H9 (cell line): ENCODE measurements at regions not wholly inside any gene's neighbourhood (a gene's known extent, or its start where the extent isn't known, plus 50 kb on each side); places are given as distances from the start of the nearest gene placed in this dataset.

Experiments
- DNase-seq: peaks from one replicate; pipeline ENCODE4 v3.0.0-alpha.2; 2017
- H2AFZ ChIP-seq: one replicate; pipeline ENCODE4 v1.6.1; 2013; ENCODE audit warnings: mild to moderate bottlenecking, low read length, control low read depth, moderate library complexity
- H2AK5ac ChIP-seq: 2 replicates; pipeline ENCODE4 v1.6.1; 2013; ENCODE audit warnings: low read length, control low read depth, mixed read lengths; ENCODE audit not compliant: insufficient read length
- H2BK120ac ChIP-seq: one replicate; pipeline ENCODE4 v1.6.1; 2013; ENCODE audit warnings: low read depth, mild to moderate bottlenecking, low read length, control low read depth, inconsistent platforms; ENCODE audit not compliant: poor library complexity, severe bottlenecking
- H2BK12ac ChIP-seq: 2 replicates; pipeline ENCODE4 v1.6.1; 2013; ENCODE audit warnings: low read length, control low read depth, mixed read lengths, low read depth; ENCODE audit not compliant: insufficient read length
- H2BK15ac ChIP-seq: 2 replicates; pipeline ENCODE4 v1.6.1; 2013; ENCODE audit warnings: low read depth, low read length, control low read depth
- H2BK20ac ChIP-seq: one replicate; pipeline ENCODE4 v1.6.1; 2013; ENCODE audit warnings: low read depth, mild to moderate bottlenecking, low read length, control low read depth, inconsistent platforms; ENCODE audit not compliant: poor library complexity, severe bottlenecking
- H2BK5ac ChIP-seq: 2 replicates; pipeline ENCODE4 v1.6.1; 2013; ENCODE audit warnings: low read length, control low read depth, mixed read lengths; ENCODE audit not compliant: insufficient read length
- H3K14ac ChIP-seq: 2 replicates; pipeline ENCODE4 v1.6.1; 2013; ENCODE audit warnings: low read length, control low read depth; ENCODE audit not compliant: insufficient read depth
- H3K18ac ChIP-seq: 2 replicates; pipeline ENCODE4 v1.6.1; 2013; ENCODE audit warnings: low read depth, mild to moderate bottlenecking, mixed read lengths, low read length, control low read depth; ENCODE audit not compliant: insufficient read length
- H3K23ac ChIP-seq: 2 replicates; pipeline ENCODE4 v1.6.1; 2013; ENCODE audit warnings: low read length, control low read depth, mixed read lengths, low read depth; ENCODE audit not compliant: insufficient read length
- H3K23me2 ChIP-seq: 2 replicates; pipeline ENCODE4 v1.6.1; 2013; ENCODE audit warnings: low read depth, mild to moderate bottlenecking, mixed read lengths, low read length, control low read depth; ENCODE audit not compliant: insufficient read length, poor library complexity, severe bottlenecking
- H3K27ac ChIP-seq: 2 replicates; pipeline ENCODE4 v1.5.1; 2013; ENCODE audit warnings: low read length, control low read depth, mixed read lengths, low read depth; ENCODE audit not compliant: insufficient read length
- H3K27me3 ChIP-seq: 2 replicates; pipeline ENCODE4 v1.6.1; 2013; ENCODE audit warnings: low read length, control low read depth, inconsistent platforms; ENCODE audit not compliant: insufficient read depth
- H3K4ac ChIP-seq: 2 replicates; pipeline ENCODE4 v1.6.1; 2013; ENCODE audit warnings: low read depth, mild to moderate bottlenecking, control low read depth, inconsistent platforms, low read length, moderate library complexity
- H3K4me1 ChIP-seq: 2 replicates; pipeline ENCODE4 v1.6.1; 2013; ENCODE audit warnings: low read length, control low read depth, inconsistent platforms; ENCODE audit not compliant: insufficient read depth
- H3K4me2 ChIP-seq: 2 replicates; pipeline ENCODE4 v1.6.1; 2013; ENCODE audit warnings: low read length, control low read depth, mixed read lengths; ENCODE audit not compliant: insufficient read length, insufficient read depth
- H3K56ac ChIP-seq: 2 replicates; pipeline ENCODE4 v1.6.1; 2013; ENCODE audit warnings: low read depth, mild to moderate bottlenecking, mixed read lengths, low read length, control low read depth; ENCODE audit not compliant: insufficient read length
- H3K79me1 ChIP-seq: 2 replicates; pipeline ENCODE4 v1.6.1; 2013; ENCODE audit warnings: low read depth, mild to moderate bottlenecking, moderate library complexity, low read length, control low read depth, inconsistent platforms; ENCODE audit not compliant: insufficient read depth, poor library complexity, severe bottlenecking
- H3K79me2 ChIP-seq: 2 replicates; pipeline ENCODE4 v1.6.1; 2013; ENCODE audit warnings: low read length, control low read depth, inconsistent platforms; ENCODE audit not compliant: insufficient read depth
- H3K9ac ChIP-seq: 2 replicates; pipeline ENCODE4 v1.6.1; 2013; ENCODE audit warnings: low read length, control low read depth, mixed read lengths; ENCODE audit not compliant: insufficient read length; ENCODE audit errors: extremely low read depth
- H3K9me3 ChIP-seq: one replicate; pipeline ENCODE4 v1.6.1; 2013; ENCODE audit warnings: low read depth, low read length, inconsistent platforms; ENCODE audit not compliant: control insufficient read depth
- H3T11ph ChIP-seq: one replicate; pipeline ENCODE4 v1.6.1; 2013; ENCODE audit warnings: mild to moderate bottlenecking, low read length, control low read depth, inconsistent platforms
- H4K20me1 ChIP-seq: one replicate; pipeline ENCODE4 v1.6.1; 2013; ENCODE audit not compliant: control insufficient read depth, insufficient read length, insufficient read depth
- H4K5ac ChIP-seq: 2 replicates; pipeline ENCODE4 v1.6.1; 2013; ENCODE audit warnings: low read depth, mild to moderate bottlenecking, mixed read lengths, low read length, control low read depth; ENCODE audit not compliant: insufficient read length
- H4K8ac ChIP-seq: replicated peaks from 2 replicates; pipeline ENCODE4 v1.6.1; 2013; ENCODE audit warnings: low read length, control low read depth, mixed read lengths, low read depth; ENCODE audit not compliant: insufficient read length
- H4K91ac ChIP-seq: 2 replicates; pipeline ENCODE4 v1.6.1; 2013; ENCODE audit warnings: low read depth, mild to moderate bottlenecking, moderate library complexity, mixed read lengths, low read length, control low read depth; ENCODE audit not compliant: insufficient read length
- H3K27ac Mint-ChIP-seq, 3 experiments: 2 replicates in 2 of 3; 3 replicates in 1 of 3; pipeline ENCODE4 v1.8.0; 2020 to 2021; ENCODE audit warnings: mixed read lengths in 3 of 3, mild to moderate bottlenecking in 1 of 3, moderate library complexity in 1 of 3
- H3K27me3 Mint-ChIP-seq: 2 replicates; pipeline ENCODE4 v1.8.0; 2021; ENCODE audit warnings: low read depth, mild to moderate bottlenecking, moderate library complexity, mixed read lengths
- H3K36me3 Mint-ChIP-seq, 3 experiments: 2 replicates in 2 of 3; 3 replicates in 1 of 3; pipeline ENCODE4 v1.8.0; 2020 to 2021; ENCODE audit warnings: low read depth in 3 of 3, mixed read lengths in 3 of 3; ENCODE audit not compliant: insufficient read depth in 1 of 3
- H3K4me1 Mint-ChIP-seq, 2 experiments: 2 replicates each; pipeline ENCODE4 v1.8.0; 2020; ENCODE audit warnings: mixed read lengths in 2 of 2
- H3K4me3 Mint-ChIP-seq, 2 experiments: 2 replicates in 1 of 2; 3 replicates in 1 of 2; pipeline ENCODE4 v1.8.0; 2020 to 2021; ENCODE audit warnings: mild to moderate bottlenecking in 2 of 2, mixed read lengths in 2 of 2, moderate library complexity in 1 of 2
- H3K9me3 Mint-ChIP-seq, 2 experiments: 2 replicates in 1 of 2; 3 replicates in 1 of 2; pipeline ENCODE4 v1.8.0; 2020; ENCODE audit warnings: mild to moderate bottlenecking in 2 of 2, mixed read lengths in 2 of 2, moderate library complexity in 1 of 2
- TF ChIP-seq, protein P1 (sequence below): fragments of 200-600 bp; sonication (generic); conservative IDR thresholded peaks from 3 replicates; pipeline ENCODE4 v1.8.0; 2021; ENCODE audit warnings: antibody characterized with exemption, mild to moderate bottlenecking

DNA sequence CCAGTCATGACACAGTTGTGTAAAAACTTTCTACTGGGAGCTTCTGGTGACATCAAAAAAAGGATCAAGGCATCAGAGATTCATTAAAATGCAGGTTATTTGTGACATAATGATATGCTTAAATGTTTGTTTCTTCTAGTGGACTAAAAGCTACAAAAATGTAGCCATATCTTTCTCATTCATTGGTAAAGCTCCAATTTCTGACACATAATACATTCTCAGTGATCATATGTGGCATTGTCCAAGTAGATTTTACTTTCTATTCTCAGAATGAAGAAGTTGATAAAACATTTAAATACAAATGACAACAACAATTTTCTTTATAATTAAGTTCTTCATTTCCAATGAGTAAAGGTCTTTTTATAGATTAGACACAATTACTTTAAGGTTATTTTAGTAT, 71.0 kb upstream of the ARHGEF26 start:
- Histone ChIP-seq H3K9me3 (no peaks in the 10 kb centered on the region), H3K14ac (no peak overlapping the region), H3K27me3 (no peaks in the 10 kb centered on the region), H3K23me2 (no peaks in the 10 kb centered on the region), H2BK15ac (no peak overlapping the region), H3K27ac (no peak overlapping the region), H2BK12ac (no peak overlapping the region), H2AFZ (no peak overlapping the region), H3K4me1 (no peaks in the 10 kb centered on the region), H4K5ac (no peak overlapping the region), H3K79me2 (no peaks in the 10 kb centered on the region), H3K9ac (no peak overlapping the region), H4K20me1 (no peaks in the 10 kb centered on the region), H2BK120ac (no peak overlapping the region), H3K79me1 (no peaks in the 10 kb centered on the region), H3K4ac (no peak overlapping the region), H3T11ph (no peak overlapping the region), H4K91ac (no peak overlapping the region), H4K8ac (no peak overlapping the region), H3K18ac (no peak overlapping the region), H2BK5ac (no peak overlapping the region), H3K23ac (no peak overlapping the region), H3K56ac (no peak overlapping the region), H2BK20ac (no peak overlapping the region), H3K4me2 (no peak overlapping the region), H2AK5ac (no peak overlapping the region)
- TF ChIP-seq, protein P1, sequence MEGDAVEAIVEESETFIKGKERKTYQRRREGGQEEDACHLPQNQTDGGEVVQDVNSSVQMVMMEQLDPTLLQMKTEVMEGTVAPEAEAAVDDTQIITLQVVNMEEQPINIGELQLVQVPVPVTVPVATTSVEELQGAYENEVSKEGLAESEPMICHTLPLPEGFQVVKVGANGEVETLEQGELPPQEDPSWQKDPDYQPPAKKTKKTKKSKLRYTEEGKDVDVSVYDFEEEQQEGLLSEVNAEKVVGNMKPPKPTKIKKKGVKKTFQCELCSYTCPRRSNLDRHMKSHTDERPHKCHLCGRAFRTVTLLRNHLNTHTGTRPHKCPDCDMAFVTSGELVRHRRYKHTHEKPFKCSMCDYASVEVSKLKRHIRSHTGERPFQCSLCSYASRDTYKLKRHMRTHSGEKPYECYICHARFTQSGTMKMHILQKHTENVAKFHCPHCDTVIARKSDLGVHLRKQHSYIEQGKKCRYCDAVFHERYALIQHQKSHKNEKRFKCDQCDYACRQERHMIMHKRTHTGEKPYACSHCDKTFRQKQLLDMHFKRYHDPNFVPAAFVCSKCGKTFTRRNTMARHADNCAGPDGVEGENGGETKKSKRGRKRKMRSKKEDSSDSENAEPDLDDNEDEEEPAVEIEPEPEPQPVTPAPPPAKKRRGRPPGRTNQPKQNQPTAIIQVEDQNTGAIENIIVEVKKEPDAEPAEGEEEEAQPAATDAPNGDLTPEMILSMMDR = no peak
- no peak for DNase-seq
- Mint-ChIP-seq H3K4me3 (no peak overlapping the region), H3K27ac (no peak overlapping the region), H3K36me3 (peaks cover 0 to 2% (median 0%) of the 10 kb centered on the region in 3 experiments; a peak in 1 of 7 replicates), H3K4me1 (peaks cover 0 to 2% of the 10 kb centered on the region in 2 experiments; a peak in 1 of 4 replicates), H3K27me3 (no peaks in the 10 kb centered on the region), H3K9me3 (peaks cover 3 to 6% of the 10 kb centered on the region in 2 experiments; a peak in 1 of 5 replicates)
